ENCODE measurements at regions not wholly inside any gene's neighbourhood (a gene's known extent, or its start where the extent isn't known, plus 50 kb on each side); places are given as distances from the start of the nearest gene placed in this dataset.

- Histone ChIP-seq H3K36me3 (replicated peaks in 1 of 2; ENCODE audit: control extremely low read depth in 1 of 2, control insufficient read depth in 1 of 2, extremely low read depth in 1 of 2, insufficient read depth in 2 of 2, low read length in 1 of 2) (no peaks in the 10 kb centered on the region), H4K20me1 (ENCODE audit: control insufficient read depth, insufficient read depth, low read length, poor library complexity, severe bottlenecking) (no peaks in the 10 kb centered on the region), H3K79me2 (ENCODE audit: control insufficient read depth, insufficient read depth, low read length) (no peaks in the 10 kb centered on the region), H3K4me2 (replicated peaks; ENCODE audit: low read depth, low read length, poor library complexity, severe bottlenecking) (no peak overlapping the region), H2AFZ (ENCODE audit: insufficient read depth, low read depth, low read length, poor library complexity, severe bottlenecking) (no peak overlapping the region), H3K9me3 (ENCODE audit: control extremely low read depth in 1 of 3, control insufficient read depth in 2 of 3, insufficient read depth in 1 of 3, low read length in 2 of 3) (no peaks in the 10 kb centered on the region), H3K9ac (ENCODE audit: low read length) (no peak overlapping the region), H3K27me3 (replicated peaks in 1 of 4; ENCODE audit: control extremely low read depth in 1 of 4, control insufficient read depth in 3 of 4, insufficient read depth in 4 of 4, low read length in 3 of 4) (no peaks in the 10 kb centered on the region), H3K4me1 (ENCODE audit: control insufficient read depth in 2 of 2, insufficient read depth in 2 of 2, low read length in 2 of 2) (no peaks in the 10 kb centered on the region), H3K4me3 (ENCODE audit: control extremely low read depth in 1 of 5, extremely low read depth in 1 of 5, insufficient read depth in 1 of 5, low read depth in 2 of 5, low read length in 4 of 5) (no peak overlapping the region), H3K27ac (ENCODE audit: low read length in 2 of 2) (no peak overlapping the region)
- intact Hi-C loops (cut with micrococcal nuclease) = no loop called here
- H3K9me3 Mint-ChIP-seq (ENCODE audit: insufficient read depth) = no peaks in the 10 kb centered on the region
- no peak for DNase-seq
- H3K4me1 Mint-ChIP-seq = no peaks in the 10 kb centered on the region
- POLR2A ChIA-PET = no interaction called here
- no peak for ATAC-seq (ENCODE audit: low read depth)
- H3K4me3 Mint-ChIP-seq = no peak overlapping the region
- no peaks in the 10 kb centered on the region for H3K27me3 Mint-ChIP-seq
- H3K27ac Mint-ChIP-seq = no peak overlapping the region
- CTCF ChIA-PET = no interaction called here
- WGBS (ENCODE audit: insufficient coverage) = no CpG with 5 or more reads among the region's 5 CpGs
- no peak for TF ChIP-seq CTCF (IDR thresholded peaks at IDR 0.05)
- TF ChIP-seq EZH2 (IDR thresholded peaks at IDR 0.05; ENCODE audit: borderline replicate concordance, insufficient read depth, low read depth, low read length, poor library complexity, severe bottlenecking) = no peak
These were observed 807.4 kb downstream of the MAT2B start for GRCh38 chr5:164312801-164313200.

- H3K9me3 Mint-ChIP-seq (ENCODE audit: insufficient read depth) = no peaks in the 10 kb centered on the region
- CTCF ChIA-PET = no interaction called here
- H3K27me3 Mint-ChIP-seq = no peaks in the 10 kb centered on the region
- no peaks in the 10 kb centered on the region for H3K4me1 Mint-ChIP-seq
- Histone ChIP-seq H3K36me3 (replicated peaks in 1 of 2; ENCODE audit: control extremely low read depth in 1 of 2, control insufficient read depth in 1 of 2, extremely low read depth in 1 of 2, insufficient read depth in 2 of 2, low read length in 1 of 2) (no peaks in the 10 kb centered on the region), H4K20me1 (ENCODE audit: control insufficient read depth, insufficient read depth, low read length, poor library complexity, severe bottlenecking) (no peaks in the 10 kb centered on the region), H3K4me1 (ENCODE audit: control insufficient read depth in 2 of 2, insufficient read depth in 2 of 2, low read length in 2 of 2) (no peaks in the 10 kb centered on the region), H3K27me3 (replicated peaks in 1 of 4; ENCODE audit: control extremely low read depth in 1 of 4, control insufficient read depth in 3 of 4, insufficient read depth in 4 of 4, low read length in 3 of 4) (no peaks in the 10 kb centered on the region), H3K79me2 (ENCODE audit: control insufficient read depth, insufficient read depth, low read length) (no peaks in the 10 kb centered on the region), H3K4me2 (replicated peaks; ENCODE audit: low read depth, low read length, poor library complexity, severe bottlenecking) (no peak overlapping the region), H2AFZ (ENCODE audit: insufficient read depth, low read depth, low read length, poor library complexity, severe bottlenecking) (no peak overlapping the region), H3K9me3 (ENCODE audit: control extremely low read depth in 1 of 3, control insufficient read depth in 2 of 3, insufficient read depth in 1 of 3, low read length in 2 of 3) (no peaks in the 10 kb centered on the region), H3K9ac (ENCODE audit: low read length) (no peak overlapping the region), H3K27ac (ENCODE audit: low read length in 2 of 2) (no peak overlapping the region), H3K4me3 (ENCODE audit: control extremely low read depth in 1 of 5, extremely low read depth in 1 of 5, insufficient read depth in 1 of 5, low read depth in 2 of 5, low read length in 4 of 5) (no peak overlapping the region)
- POLR2A ChIA-PET = no interaction called here
- TF ChIP-seq CTCF (IDR thresholded peaks at IDR 0.05) (no peak), EZH2 (IDR thresholded peaks at IDR 0.05; ENCODE audit: borderline replicate concordance, insufficient read depth, low read depth, low read length, poor library complexity, severe bottlenecking) (no peak)
- H3K4me3 Mint-ChIP-seq = no peak overlapping the region
- no peak overlapping the region for H3K27ac Mint-ChIP-seq
- intact Hi-C loops (cut with micrococcal nuclease) = no loop called here
- no peak for ATAC-seq (ENCODE audit: low read depth)
- DNase-seq = no peak
- no CpG with 5 or more reads among the region's 1 CpG for WGBS (ENCODE audit: insufficient coverage)
These were observed 812.3 kb downstream of the MAT2B start for GRCh38 chr5:164317676-164318075.
